HG02870 (cell line): ENCODE measurements at regions not wholly inside any gene's neighbourhood (a gene's known extent, or its start where the extent isn't known, plus 50 kb on each side); places are given as distances from the start of the nearest gene placed in this dataset.
"Not testable (repeated sequence)": the region's sequence is repeated elsewhere in the genome, so short reads cannot be mapped to it uniquely, and the experiment has no call there.

ENCODE experiments used
- ATAC-seq: cut with Tn5 transposase; IDR thresholded peaks from one replicate; pipeline ENCODE4 v1.9.1; 2021; ENCODE audit warnings: mild to moderate bottlenecking, moderate library complexity; ENCODE audit not compliant: unreplicated experiment

DNA sequence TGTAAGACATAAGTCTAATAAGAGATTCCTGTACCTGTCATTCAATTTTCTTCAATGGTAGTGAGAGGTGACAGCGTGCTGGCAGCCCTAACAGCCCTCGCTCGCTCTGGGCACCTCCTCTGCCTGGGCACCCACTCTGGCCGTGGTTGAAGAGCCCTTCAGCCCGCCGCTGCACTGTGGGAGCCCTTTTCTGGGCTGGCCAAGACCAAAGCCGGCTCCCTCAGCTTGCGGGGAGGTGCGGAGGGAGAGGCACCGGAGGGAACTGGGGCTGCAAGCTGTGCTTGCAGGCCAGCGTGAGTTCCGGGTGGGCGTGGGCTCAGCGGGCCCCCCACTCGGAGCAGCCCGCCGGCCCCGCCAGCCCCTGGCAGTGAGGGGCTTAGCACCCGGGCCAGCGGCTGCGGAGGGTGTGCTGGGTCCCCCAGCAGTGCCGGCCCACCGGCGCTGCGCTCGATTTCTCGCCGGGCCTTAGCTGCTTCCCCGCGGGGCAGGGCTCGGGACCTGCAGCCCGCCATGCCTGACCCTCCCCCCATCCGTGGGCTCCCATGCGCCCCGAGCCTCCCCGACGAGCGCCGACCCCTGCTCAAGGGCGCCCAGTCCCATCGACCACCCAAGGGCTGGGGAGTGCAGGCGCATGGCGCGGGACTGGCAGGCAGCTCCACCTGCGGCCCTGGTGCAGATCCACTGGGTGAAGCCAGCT, 816.6 kb upstream of the TENM4 start:
- ATAC-seq, result not testable (repeated sequence)

DNA sequence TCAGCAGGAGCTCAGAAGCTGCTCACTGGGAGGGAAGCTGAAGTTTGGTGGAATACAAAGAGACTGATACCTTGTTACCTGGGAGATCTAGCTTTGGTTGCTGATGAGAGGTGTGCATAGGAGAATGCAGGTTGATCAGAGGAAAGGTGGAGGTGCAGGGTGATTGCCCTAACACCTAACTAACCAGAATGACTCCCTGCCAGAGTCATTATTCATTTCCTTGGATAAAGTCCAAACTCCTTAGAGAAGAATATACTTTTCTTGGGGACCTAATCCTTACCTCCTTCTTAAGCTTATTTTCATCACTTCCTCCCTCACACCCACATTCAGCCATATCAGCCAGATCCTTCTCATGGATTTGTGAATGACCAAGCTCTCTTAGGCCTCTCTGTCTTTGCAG, 814.2 kb upstream of the TENM4 start:
- ATAC-seq, result no peak

- ATAC-seq, result no peak
Measured at GRCh38 chr11:80241766-80242165, 800.9 kb upstream of the TENM4 start.

DNA sequence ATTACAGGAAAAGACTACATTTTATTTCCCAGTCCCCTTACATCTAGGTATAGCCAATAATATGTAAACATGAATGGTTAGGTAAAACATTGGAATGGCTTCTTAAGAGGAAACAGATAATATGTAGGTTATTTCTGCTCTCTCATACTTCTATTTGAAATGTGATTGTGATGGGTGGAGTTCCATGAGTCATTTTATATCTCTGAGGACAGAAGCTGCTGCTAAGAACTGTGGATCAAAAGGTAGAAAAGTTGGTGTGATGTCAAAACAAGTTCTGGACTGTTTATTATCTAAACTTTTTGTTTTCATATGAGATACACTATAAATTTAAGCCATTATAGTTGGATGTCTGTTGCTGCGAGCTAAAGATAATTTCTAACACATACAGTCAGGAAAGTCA, 799.4 kb upstream of the TENM4 start:
- ATAC-seq, result no peak

DNA sequence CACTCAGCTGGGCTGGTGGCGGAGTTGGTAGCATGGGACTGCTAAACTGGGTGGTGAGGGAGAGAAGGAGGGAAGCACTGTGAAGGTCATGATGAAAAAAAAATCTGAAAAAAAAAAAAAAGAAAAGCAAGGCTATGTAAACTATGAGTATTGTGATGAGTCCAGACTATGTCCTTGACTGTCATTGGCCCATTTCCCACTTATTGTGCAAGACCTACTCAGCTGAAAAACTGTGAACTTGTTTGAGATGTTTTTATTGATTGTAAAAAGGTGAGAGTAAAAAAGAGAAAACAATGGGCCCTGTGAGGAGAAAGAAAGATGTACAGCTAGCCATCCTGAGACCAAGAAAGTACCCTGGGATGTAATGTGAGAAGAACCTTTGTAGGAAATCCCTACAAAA, 798.4 kb upstream of the TENM4 start:
- ATAC-seq, result no peak

- no peak for ATAC-seq
Measured at GRCh38 chr11:80227915-80228314, 787.1 kb upstream of the TENM4 start.

DNA sequence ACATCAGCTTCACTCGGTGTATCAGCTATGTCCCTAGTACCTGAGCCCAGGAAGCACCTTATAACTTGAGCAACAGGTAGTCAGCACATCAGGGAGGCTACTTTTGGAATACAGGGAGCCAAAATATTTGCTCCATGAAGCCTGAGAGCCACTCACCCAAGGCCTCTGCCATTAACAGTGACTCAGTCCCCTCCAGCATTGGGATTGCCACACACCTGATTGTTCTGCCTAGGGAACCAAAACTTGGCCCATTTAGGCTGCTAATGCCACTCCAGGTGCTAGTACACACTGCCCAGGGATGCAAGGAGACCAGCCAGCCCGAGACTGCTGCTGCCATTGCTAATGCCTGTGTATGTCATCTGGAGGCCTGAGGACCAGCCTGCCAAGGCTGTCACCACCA, 773.6 kb upstream of the TENM4 start:
- no peak for ATAC-seq

DNA sequence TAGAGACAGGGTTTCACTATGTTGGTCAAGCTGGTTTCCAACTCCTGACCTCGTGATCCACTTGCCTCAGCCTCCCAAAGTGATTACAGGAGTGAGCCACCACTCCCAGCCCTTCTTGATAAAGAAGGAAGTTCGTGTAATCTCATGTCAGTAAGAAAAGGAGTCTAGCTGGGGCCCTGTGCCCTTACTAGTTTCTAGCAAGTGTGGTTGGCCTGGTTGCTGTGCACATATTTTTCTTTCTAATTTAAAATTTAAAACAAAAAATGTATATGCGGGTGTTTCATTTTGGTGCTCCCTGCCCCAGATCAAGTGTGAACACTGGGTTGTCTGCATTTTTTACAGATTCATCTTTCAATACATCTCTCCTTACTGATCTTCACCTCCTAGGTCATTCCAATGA, 770.8 kb upstream of the TENM4 start:
- ATAC-seq, result no peak

GRCh38 chr11:80204021-80204420, 763.2 kb upstream of the TENM4 start:
- ATAC-seq, result no peak

DNA sequence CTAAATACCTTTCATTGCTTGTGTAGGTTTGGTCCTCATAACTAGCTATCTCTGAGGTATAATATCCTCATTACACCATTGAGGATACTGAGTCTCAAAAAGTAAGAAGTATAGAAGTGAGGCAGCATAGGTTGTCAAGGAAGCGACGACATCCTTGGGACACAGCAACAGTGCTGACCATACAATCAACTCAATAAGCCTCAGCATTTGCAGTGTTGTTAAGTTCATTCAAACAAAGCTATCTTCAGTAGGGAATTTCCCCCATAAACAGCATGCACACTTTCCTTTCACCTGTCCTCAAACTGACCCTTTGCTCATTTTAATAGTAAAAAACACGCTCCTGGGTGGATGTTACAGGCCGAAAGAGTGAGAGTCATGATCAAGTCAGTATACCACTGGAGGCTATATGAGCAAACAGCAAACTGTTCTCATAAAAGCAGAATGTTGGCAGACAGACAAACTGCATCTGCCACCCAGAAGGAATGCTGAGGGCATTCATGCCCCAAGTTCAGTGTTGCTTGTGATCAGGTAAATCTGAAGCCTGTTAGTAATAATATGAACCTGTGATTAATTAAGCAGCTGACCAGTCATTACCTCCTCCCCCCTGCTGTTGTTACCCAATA, 756.2 kb upstream of the TENM4 start:
- no peak for ATAC-seq

GRCh38 chr11:80196041-80196440, 755.2 kb upstream of the TENM4 start:
- ATAC-seq, result no peak

DNA sequence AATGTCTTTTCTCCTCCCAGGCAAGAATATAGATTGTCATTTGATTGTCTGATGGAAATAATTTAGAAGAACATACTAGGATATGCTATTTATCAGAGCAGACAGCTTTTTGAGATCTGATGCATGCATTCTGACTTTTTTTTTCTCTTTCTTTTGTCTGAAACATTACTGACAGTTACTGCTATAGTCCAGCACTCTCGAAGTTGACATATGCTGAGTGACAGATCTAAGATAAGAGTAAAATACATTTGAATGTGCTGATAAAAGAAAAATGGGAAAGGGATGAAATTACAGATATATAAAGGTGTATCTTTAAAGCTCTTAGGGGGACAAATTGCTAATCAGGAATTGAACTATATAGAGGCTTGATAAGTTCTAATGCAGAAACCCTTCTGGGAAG, 753.8 kb upstream of the TENM4 start:
- no peak for ATAC-seq

GRCh38 chr11:80194016-80194415, 753.2 kb upstream of the TENM4 start:
- no peak for ATAC-seq

DNA sequence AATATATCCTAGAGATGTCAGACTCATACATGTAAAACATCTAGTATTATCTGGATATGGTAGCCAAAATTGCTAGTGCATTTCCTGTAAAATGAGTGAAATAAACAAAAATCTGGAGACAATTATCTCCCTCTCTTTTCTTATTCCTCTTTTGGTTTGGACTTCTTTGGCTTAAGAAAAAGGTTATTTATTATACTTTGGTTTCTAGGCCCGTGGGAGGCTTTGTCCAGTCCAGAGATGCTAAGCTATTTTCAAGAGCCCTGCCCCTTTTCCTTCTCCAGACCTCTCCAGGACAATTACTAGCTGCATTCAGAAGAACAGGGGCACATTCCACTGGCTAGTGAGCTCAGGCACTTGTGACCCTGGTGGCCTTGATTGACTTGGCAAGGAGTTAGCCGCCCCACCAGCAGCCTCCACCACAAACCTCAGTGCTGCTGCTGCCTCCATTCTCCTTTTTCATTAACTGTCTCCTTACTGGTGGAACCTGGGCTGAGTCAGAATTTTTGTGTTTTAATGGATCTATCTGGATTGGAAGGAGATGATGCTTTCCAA, 747.3 kb upstream of the TENM4 start:
- no peak for ATAC-seq

- no peak for ATAC-seq
Measured at GRCh38 chr11:80186692-80187091, 745.9 kb upstream of the TENM4 start.

DNA sequence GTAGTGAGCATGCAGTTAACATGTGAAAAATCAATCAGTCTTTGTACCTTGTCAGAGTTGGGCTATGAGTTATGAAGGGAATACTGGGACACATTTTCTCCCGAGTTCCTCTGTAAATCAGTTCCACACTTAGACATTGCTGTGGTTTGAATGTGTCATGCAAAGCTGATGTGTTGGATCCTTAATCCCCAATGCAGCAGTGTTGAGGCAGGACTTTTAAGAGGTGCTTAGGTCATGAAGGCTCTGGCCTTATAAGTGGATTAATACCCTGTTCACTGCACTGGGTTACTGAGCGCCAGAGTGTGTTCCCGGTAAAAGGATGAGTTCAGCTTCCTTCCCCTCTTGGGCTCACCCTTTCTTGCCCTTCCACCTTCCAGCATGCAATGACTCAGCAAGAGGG, 742.1 kb upstream of the TENM4 start:
- ATAC-seq, result no peak

- ATAC-seq, result no peak
Measured at GRCh38 chr11:80173371-80174136, 732.7 kb upstream of the TENM4 start.

DNA sequence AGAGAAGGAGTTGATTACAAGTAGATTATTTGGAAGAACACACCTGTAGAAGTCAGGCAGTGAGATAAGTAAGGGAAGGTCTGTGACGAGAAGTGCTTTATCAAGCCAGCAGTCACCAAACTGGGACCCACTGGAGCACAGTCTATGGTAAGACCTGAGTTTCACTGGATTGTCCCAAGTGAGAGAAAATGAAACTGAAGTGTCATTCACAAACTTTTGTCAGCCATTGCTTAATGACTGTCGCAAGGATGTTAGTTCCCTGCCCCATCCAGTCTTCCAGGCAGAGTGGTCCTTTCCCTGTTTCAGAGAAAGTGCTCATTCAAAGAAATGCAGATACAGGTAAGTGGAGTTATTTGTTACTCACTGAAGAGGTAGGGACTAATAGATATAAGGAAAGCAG, 728.0 kb upstream of the TENM4 start:
- no peak for ATAC-seq

DNA sequence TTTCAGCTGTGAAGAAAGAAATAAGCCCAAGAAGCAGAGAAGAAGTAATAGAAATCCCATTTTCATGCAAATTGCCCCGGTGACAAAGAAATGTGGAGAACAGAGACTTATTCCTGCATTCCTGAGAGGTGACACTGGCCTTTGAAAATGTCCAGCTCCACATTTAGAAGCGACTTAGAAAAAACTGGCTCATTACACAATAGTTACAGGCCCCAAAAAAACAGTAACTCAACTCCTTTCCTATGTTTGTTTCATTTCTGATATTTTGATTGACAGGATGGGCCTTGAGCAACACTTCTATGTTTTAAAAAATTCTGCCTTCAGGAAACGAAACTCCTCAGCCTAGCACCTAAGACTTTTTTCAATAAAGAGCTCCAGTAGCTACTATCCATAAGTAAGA, 726.9 kb upstream of the TENM4 start:
- no peak for ATAC-seq

DNA sequence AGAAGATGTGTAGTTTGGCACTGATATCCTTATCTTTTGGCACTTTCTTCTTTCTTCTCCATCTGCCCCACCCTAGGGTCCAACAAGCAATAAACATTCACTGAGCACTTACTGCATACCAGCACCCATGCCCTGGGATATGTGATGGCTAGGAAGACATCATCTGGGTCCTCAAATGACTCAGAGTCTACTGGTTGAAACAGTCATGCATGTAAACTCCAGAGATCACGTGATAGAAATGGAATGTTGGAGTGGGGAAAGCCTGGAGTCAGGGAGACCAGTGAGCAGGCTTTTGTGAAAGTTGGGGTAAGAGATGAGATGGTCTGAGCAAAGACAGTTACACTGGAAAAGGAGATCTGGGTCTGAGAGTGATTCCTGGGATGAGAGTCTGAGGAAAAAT, 724.9 kb upstream of the TENM4 start:
- ATAC-seq, result no peak

GRCh38 chr11:80163441-80163840, 722.6 kb upstream of the TENM4 start:
- no peak for ATAC-seq

DNA sequence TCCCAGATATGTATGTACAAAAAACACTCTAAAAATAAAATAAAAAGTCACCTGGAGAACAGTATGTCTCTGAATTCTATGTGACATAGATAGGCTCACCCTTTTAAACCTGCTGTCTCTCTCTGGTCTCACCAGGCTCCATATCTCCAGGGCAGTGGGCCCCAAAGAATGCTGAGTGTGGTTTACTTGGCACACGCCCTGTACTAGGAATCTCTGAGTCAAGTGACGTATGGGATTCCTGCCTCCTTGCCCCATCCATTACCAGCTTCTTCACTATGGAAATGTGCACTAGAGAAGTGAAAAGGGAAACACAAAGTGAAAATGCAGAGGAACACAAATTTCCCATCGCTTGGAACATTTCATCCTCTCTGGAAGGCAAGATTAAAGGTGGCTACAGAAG, 722.2 kb upstream of the TENM4 start:
- no peak for ATAC-seq
